CD1c-positive myeloid dendritic cell (primary cell): ENCODE measurements at regions not wholly inside any gene's neighbourhood (a gene's known extent, or its start where the extent isn't known, plus 50 kb on each side); places are given as distances from the start of the nearest gene placed in this dataset.
A peak's percentile ranks its signal among the peaks of the same experiment; 100 is the strongest.

Experiments
- DNase-seq: peaks from one replicate; pipeline ENCODE4 v3.0.0-alpha.2; 2016; ENCODE audit errors: extremely low spot score

GRCh38 chr12:124096109-124096508, 123.1 kb downstream of the ZNF664 start:
- no peak for DNase-seq

DNA sequence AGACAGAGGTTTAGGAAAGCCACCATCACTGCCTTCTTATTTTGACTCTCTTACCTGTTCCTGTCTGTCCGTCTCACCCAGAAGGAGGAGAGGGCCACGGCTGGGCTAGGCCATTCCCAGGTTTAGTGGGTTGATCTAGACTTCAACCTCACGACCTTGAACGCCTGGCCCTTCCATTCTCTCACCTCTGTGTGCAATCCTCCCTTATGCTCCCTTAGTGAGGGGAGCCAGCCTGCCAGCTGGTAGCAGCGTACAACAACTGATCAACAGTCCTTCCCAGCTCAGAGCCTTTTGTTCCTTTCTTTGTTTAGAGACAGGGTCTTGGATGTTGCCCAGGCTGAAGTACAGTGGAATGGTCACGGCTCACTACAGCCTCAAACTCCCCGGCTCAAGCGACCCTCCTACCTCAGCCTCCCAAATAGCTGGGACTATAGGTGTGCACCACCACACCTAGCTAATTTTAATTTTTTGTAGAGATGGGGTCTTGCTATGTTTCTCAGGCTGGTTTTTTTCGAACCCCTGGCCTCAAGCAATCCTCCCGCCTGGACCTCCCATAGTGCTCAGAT, 123.9 kb downstream of the ZNF664 start:
- no peak for DNase-seq

- no peak for DNase-seq
Observed at GRCh38 chr12:124097701-124098100, 124.7 kb downstream of the ZNF664 start.

- DNase-seq = no peak
Observed at GRCh38 chr12:124098101-124098757, 125.2 kb downstream of the ZNF664 start.

DNA sequence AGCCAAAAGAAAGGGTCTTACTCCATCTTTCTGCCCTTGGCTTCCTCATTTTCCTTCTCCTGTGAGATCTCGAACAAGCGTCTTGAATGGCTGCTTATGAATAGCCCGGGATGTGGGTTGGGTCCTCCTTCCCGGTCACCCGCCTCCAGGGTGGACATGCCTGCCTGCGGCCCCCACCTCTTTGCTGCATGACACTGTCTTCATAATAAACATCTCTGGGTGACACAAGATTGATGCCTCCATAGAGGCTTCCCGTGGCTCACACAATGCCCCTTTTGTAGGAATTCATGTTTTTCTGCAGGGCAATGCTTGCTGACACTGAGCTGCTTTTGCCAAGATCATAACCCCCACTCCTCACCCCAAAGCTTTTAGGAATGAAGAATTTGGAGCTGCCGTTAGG, 125.9 kb downstream of the ZNF664 start:
- DNase-seq = no peak

DNA sequence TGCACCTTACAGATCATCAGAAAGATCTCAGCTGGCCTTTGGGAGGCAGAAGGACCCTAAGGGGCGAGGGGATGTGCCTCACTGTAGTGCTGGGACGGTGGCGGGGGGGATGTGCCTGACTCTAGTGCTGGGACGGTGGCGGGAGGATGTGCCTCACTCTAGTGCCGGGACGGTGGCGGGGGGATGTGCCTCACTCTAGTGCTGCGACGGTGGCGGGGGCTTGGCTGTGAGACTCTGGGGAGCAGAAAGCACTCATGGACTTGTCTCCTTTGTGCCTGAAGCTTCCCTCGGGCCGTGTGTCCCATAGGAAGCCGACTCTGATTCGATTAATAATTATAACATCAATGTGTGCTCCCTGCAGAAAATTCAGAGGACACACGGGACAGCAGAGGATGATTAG, 126.6 kb downstream of the ZNF664 start:
- no peak for DNase-seq

GRCh38 chr12:124100572-124101178, 127.7 kb downstream of the ZNF664 start:
- DNase-seq = no peak

- DNase-seq = no peak
Observed at GRCh38 chr12:124105546-124105945, 132.5 kb downstream of the ZNF664 start.

- DNase-seq = no peak
Observed at GRCh38 chr12:124107351-124107750, 134.3 kb downstream of the ZNF664 start.

DNA sequence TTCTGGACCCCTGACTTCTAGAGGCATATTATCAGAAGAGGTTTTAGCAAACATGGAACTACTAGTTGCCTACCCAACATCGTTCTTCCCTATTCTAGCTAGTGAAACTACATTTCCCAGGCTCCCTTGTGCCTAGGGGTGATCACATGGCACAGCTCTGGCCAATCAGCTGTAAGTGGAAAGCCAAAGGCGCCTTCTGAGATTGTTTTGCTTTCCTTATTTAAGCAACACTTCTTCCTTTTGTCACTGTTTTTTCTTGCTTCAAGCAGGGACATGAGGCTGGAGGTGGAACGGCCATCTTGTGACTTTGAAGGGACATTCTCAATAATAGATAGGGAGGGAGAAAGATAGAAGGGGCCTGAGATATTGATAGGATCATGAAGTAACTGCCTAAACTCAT, 136.7 kb downstream of the ZNF664 start:
- peak; percentile 49 for DNase-seq

DNA sequence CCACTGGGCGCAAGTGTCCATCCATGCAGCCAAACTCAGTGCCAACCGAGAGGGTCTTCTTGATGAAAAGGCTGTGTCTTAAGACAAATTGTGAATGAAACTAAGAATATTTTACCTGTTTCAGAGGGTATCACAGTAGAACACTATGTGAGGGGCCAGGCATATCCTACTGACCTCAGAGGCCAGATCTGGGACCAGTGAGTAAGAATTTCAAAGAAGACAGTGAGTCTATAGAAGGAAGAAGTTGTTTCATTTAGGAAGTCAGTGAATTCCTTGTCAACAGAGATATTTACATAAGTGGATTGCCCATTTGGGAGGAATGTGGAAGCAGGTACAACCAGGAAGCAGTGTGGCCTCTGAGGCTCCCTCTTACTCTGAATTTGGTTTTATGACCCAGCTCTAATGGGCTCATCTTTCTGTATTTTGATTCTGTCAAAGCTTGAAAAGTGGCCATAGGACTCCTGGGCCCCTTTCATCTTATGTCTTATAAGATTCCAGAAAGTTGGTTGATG, 137.4 kb downstream of the ZNF664 start:
- no peak for DNase-seq

DNA sequence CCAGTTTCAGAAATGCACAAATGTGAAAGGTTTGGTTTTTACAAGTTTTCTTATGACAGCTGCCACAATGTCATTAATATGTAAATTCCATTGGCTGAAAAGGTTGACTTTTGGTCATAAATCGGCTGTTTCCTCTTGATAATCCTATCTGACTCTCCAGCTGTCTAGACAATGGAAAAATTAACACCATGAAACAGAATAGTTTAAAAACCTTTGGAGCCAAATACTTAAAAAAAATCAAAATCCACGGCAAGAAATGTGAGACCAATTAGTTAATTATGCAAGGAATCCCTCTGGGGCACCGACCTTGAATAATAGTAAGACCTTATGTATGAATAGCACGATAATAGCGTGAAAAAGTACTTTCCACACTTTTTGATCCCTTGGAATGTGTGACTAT, 138.0 kb downstream of the ZNF664 start:
- DNase-seq = no peak

DNA sequence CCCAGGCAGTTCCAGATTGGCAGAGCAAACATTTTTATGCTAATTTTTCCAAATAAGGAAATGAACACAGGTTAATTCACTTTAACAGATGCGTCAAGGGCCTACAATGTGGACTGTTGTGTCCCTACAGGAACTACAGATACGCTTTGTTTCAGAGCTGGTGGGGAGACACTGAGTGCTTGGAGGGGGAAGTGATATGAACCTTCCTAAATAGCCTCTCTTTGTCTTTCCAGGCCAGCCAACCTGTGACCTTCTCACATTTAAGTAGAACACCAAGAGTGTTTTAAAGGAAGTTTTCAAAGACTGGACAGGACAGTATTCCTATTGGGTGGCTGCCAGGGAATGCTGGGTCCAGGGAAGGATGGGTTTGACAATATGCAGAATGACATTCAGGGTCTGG, 141.3 kb downstream of the ZNF664 start:
- DNase-seq = no peak

- no peak for DNase-seq
Observed at GRCh38 chr12:124115496-124115895, 142.5 kb downstream of the ZNF664 start.

- DNase-seq = no peak
Observed at GRCh38 chr12:124115976-124116690, 143.1 kb downstream of the ZNF664 start.

DNA sequence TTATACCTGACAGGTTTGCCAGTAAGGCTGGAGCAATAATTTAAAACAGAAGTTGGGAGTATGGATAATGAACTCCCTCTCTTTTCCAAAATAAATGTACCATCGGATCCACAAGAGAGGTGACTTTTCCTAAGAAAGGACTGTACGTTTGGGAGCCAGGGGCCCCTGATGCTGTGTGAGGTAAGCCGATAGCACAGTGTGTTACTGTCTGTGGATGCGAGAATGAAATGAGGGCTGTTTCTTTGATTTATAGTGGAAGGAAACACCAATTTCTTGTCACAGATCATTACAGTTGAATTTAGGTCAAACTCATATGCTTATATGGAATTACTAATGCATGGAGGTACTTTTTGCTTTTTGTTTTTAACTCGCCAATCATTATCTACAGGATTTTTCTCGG, 147.7 kb downstream of the ZNF664 start:
- no peak for DNase-seq

DNA sequence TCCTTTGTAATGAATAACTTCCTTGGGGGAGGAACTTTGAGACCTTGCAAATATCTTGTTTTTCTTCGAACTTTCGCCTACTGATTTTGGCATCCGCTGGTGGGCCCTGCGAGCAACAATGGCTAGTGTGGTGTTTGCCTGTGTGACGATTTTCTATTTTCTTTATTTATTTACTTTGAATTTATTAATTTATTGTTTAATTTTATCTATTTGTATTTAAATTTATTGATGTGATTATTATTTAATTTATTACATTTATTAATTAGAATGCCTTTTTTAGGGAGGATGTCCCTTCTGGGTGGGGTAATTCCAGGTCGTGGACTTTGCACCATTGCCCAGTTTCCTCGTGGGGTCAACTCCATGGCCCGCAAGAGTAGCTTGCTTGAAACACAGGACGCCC, 149.7 kb downstream of the ZNF664 start:
- no peak for DNase-seq

DNA sequence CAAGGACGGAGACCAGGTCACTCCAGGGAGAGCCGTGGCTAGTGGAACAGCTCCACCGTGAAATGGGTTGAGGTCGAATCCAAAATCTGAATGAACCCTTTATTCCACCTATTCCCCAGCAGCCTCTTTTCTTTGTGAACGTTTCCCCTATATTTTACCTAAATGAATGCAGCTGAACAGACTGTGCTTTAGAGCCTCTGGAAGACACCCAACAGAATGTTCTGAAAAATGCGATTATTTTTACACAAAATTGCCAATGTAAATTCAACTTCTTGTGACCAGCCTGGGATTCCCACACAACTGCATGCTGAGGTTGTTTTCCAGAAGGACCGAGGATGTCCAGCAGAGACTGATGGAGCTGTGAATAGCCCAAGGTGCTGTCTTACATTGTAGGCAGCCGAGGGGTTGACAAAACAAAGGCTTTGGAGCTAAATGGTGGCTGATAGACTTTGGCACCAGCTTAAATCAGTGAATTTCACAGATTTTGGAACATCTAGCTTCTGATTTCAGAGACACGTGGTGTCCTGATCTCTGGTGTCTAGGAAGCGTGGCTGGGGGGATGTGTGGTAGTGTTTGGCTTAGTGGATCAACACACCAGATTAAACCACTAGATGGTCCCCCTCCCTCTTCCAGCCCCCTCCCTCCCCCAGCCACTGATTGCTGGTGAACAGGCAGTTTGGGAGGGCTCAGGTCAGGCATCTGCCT, 150.4 kb downstream of the ZNF664 start:
- DNase-seq = no peak

- DNase-seq = no peak
Observed at GRCh38 chr12:124125203-124125871, 152.3 kb downstream of the ZNF664 start.

DNA sequence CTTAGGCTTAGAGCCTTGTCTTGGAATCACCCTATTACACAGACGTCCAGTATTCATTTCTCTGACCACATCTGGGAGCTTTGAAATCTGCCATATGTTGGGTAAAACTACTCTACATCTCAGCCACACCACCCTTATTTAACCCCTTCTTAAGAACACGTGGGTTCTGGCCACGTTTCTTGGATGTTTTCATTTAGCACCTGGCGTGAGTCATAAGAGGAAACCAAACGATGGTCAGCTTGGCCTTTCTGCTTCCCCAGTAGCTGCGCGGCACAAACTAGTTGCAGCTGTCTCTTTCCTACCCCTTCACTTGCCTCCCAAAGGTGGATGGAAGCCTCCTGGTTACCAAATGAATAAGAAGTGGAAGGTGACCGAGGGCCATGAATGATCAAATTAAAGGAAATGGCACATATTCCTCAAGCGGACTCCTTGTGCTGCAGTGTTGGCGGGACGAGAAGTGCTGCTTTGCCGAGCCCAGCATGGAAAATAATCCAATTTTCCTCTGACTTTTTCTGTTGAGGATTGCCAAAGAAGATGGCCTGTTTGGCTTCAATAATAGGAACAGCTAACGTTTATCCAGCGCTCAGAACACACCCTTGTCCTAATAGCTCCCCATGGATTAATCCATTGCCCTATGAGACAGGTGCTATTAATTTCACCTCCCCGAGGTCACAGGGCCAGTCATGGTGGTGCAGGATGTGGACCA, 154.1 kb downstream of the ZNF664 start:
- DNase-seq = no peak

GRCh38 chr12:124129132-124129531, 156.1 kb downstream of the ZNF664 start:
- no peak for DNase-seq
